Right kidney (tissue), 1 donor: ENCODE measurements at regions not wholly inside any gene's neighbourhood (a gene's known extent, or its start where the extent isn't known, plus 50 kb on each side); places are given as distances from the start of the nearest gene placed in this dataset.
"Not testable (repeated sequence)": the region's sequence is repeated elsewhere in the genome, so short reads cannot be mapped to it uniquely, and the experiment has no call there.

Experiments used
- DNase-seq: peaks from one replicate; pipeline ENCODE4 v3.0.0-alpha.2; 2016

DNA sequence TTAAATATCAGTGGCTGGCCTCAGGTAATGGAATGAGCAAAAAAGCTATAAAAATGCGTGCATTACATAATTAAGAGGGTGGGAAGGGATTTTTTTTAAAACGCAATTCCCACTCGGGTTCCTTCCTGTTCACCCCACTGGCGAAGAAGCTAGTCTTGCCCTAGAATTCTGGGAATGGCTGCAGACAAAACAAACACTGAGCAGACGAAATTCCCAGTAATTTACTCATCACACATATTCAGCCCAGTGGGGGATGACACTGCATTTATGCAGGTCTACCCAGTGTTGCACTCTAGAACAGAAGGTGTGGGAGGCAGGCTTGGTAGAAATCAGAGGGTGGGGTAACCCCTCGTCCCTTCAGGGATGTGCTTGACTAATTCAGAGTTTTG, 2695.0 kb upstream of the DEFB115 start:
- DNase-seq: no peak

- DNase-seq: not testable (repeated sequence)
Measured at GRCh38 chr20:28562899-28563521, 2694.5 kb upstream of the DEFB115 start.

- not testable (repeated sequence) for DNase-seq
Measured at GRCh38 chr20:28564024-28564423, 2693.4 kb upstream of the DEFB115 start.

DNA sequence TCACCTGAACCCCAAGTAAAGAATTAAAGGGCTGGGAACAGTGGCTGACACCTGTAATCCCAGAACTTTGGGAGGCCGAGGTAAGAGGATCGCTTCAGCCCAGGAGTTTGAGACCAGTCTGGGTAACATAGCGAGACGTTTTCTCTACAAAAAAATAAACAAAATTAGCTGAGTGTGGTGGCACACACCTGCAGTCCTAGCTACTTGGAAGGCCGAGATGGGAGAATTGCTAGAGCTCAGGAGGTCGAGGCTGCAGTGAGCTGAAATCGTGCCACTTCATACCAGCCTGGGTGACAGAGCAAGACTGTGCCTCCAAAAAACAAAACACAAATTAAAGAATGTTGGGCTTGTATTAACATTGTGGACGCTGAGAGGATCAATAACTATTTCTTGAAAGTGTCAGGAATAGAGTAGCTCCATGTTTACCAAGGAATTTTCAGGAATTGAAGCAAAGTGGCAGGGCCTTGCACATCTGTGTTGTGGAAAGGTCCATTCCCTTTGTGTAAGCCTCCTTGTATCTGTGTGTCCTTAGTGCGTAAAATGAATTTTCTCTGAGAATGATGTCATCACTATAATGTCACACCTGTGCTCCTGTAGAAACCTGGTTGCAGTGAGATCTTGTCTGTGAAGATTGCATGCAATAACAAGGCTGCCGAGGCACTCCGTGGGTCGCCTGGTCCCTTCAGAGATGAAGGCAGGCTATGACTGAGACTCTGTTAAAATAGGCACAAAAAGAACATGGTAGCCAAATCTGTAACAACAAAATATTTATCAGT, 2692.6 kb upstream of the DEFB115 start:
- not testable (repeated sequence) for DNase-seq

- DNase-seq: not testable (repeated sequence)
Measured at GRCh38 chr20:28575991-28576390, 2681.5 kb upstream of the DEFB115 start.

- not testable (repeated sequence) for DNase-seq
Measured at GRCh38 chr20:28591680-28592079, 2665.8 kb upstream of the DEFB115 start.

DNA sequence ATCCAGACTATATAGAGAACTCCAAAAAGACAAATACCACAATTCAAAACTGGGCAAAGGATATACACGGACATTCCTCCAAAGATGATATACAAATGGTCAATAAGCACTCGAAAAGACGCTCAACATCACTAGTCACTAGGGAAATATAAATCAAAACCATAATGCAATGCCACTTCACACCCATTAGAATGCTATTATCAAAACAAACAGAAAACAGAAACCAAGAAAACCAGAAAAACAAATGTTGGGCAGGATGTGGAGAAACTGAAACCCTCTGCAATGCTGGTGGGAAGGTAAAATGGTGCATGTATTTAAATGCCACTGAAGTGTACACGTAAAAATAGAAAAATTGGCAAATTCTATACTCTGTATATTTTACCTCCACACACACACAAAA, 2664.1 kb upstream of the DEFB115 start:
- DNase-seq: not testable (repeated sequence)

- not testable (repeated sequence) for DNase-seq
Measured at GRCh38 chr20:28594476-28594875, 2663.0 kb upstream of the DEFB115 start.

DNA sequence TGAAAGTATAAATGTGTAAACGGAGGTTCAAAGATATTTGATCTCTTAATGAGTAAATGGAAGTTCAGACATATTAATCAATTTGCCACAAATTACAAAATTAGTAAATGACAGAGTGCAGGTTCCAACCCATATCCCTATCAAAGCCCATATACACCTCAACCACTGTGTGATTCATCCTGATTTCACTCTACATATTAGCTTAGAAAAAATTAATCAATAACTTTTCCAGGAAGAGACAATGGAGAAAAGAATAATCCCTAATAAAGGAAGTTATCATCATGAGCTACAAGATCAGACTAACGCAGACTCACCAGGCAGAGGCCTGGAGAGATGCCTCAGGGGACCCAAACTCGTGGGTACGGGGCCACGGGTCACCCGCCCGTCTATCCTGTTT, 2655.5 kb upstream of the DEFB115 start:
- not testable (repeated sequence) for DNase-seq

- DNase-seq: peak; percentile 76
Measured at GRCh38 chr20:28602403-28603217, 2654.9 kb upstream of the DEFB115 start.

- DNase-seq: not testable (repeated sequence)
Measured at GRCh38 chr20:28603218-28603577, 2654.3 kb upstream of the DEFB115 start.

DNA sequence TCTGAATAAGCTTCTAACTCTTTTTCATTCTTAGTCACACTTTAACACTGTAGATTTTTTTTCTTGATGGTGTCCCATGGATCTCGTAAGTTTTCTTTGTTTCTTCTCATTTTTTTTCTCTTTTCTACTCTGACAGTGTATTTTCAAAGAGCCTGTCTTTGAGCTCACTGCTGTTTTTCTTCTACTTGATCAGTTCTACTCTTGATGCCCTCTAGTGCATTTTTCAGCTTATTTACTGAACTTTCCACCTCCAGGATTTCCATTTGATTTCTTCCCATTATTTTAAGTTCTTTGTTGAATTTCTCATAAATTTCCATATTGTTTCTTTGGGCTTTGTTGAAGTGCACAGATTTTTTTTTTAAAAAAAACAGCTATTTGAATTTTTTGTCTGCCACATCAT, 2641.1 kb upstream of the DEFB115 start:
- DNase-seq: no peak

- not testable (repeated sequence) for DNase-seq
Measured at GRCh38 chr20:28619956-28620651, 2637.4 kb upstream of the DEFB115 start.

- DNase-seq: not testable (repeated sequence)
Measured at GRCh38 chr20:28625112-28625511, 2632.4 kb upstream of the DEFB115 start.

DNA sequence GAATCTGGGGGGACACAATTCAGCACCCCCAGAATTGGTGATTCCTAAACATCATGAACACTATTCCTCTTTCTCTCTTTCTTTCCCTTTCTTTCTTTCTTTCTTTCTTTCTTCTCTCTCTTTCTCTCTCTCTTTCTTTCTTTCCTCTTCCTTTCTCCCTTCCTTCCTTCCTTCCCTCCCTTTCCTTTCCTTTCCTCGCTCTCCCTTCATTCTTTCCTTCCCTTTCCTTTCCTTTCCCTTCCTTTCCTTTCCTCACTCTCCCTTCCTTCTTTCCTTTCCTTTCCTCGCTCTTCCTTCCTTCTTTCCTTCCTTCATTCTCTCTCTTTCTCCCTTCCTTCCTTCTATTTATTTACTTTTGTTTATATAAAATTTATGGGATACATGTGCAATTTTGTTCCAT, 2616.6 kb upstream of the DEFB115 start:
- not testable (repeated sequence) for DNase-seq
